HEK293 (cell line): ENCODE measurements at regions not wholly inside any gene's neighbourhood (a gene's known extent, or its start where the extent isn't known, plus 50 kb on each side); places are given as distances from the start of the nearest gene placed in this dataset.
"Not testable (repeated sequence)": the region's sequence is repeated elsewhere in the genome, so short reads cannot be mapped to it uniquely, and the experiment has no call there.

Experiments
- CTCF ChIA-PET: fragments of 350-600 bp; formaldehyde crosslinking; extraction: SDS; loops from one replicate; lab custom pipeline; 2021; ENCODE audit warnings: antibody characterized with exemption; lab: Yijun Ruan, JAX
- POLR2A ChIA-PET: fragments of 300-600 bp; formaldehyde crosslinking; extraction: SDS; loops from one replicate; lab custom pipeline; 2020; ENCODE audit warnings: antibody characterized with exemption, inconsistent platforms; lab: Yijun Ruan, JAX
- H3K27ac ChIP-seq: fragments of 200-500 bp; sonication (Bioruptor generic); 2 replicates; pipeline ENCODE4 v1.5.1; 2014; ENCODE audit warnings: low read depth, low read length, control low read depth, inconsistent platforms; ENCODE audit errors: extremely low read depth
- H3K36me3 ChIP-seq, 2 experiments: fragments of 200-500 bp in 1 of 2; sonication (Bioruptor generic) in 1 of 2; 1 replicate in 1 of 2; 2 replicates in 1 of 2; pipeline ENCODE4 v1.5.1; 2014 to 2017; ENCODE audit warnings: inconsistent platforms in 2 of 2, low read length in 2 of 2; ENCODE audit not compliant: control insufficient read depth in 2 of 2, insufficient read depth in 1 of 2
- H3K4me1 ChIP-seq: fragments of 200-500 bp; sonication (Bioruptor generic); 2 replicates; pipeline ENCODE4 v1.5.1; 2014; ENCODE audit warnings: mild to moderate bottlenecking, low read length, inconsistent platforms; ENCODE audit not compliant: control insufficient read depth, insufficient read depth
- H3K4me3 ChIP-seq: 2 replicates; pipeline ENCODE4 v1.5.1; 2011; ENCODE audit warnings: low read depth, mild to moderate bottlenecking, control low read depth, low read length, moderate library complexity
- H3K9me3 ChIP-seq: fragments of 200-500 bp; sonication (Bioruptor generic); 2 replicates; pipeline ENCODE4 v1.5.1; 2014; ENCODE audit warnings: low read depth, low read length, inconsistent platforms; ENCODE audit not compliant: control insufficient read depth, insufficient read depth
- GFI1B ChIP-seq: fragments of 450-650 bp; formaldehyde crosslinking; IDR thresholded peaks from 2 replicates; pipeline ENCODE4 v1.5.1; 2016; ENCODE audit warnings: missing biosample characterization, missing genetic modification characterization
- HIC1 ChIP-seq: fragments of 450-650 bp; formaldehyde crosslinking; IDR thresholded peaks from 2 replicates; pipeline ENCODE4 v1.5.1; 2016; ENCODE audit warnings: missing biosample characterization, missing genetic modification characterization
- HOXA7 ChIP-seq: sonication (generic); formaldehyde crosslinking; IDR thresholded peaks from 2 replicates; pipeline ENCODE4 v1.8.1; 2022; ENCODE audit warnings: missing genetic modification reagents, borderline replicate concordance
- ZBTB6 ChIP-seq: fragments of 450-650 bp; formaldehyde crosslinking; IDR thresholded peaks from 2 replicates; pipeline ENCODE4 v1.5.1; 2017; ENCODE audit warnings: missing biosample characterization, missing genetic modification characterization
- ZNF146 ChIP-seq: fragments of 450-650 bp; formaldehyde crosslinking; IDR thresholded peaks from 2 replicates; pipeline ENCODE4 v1.5.1; 2016; ENCODE audit warnings: missing biosample characterization, missing genetic modification characterization
- ZNF18 ChIP-seq: fragments of 450-650 bp; formaldehyde crosslinking; IDR thresholded peaks from 2 replicates; pipeline ENCODE4 v1.5.1; 2016; ENCODE audit warnings: missing biosample characterization, missing genetic modification characterization
- ZNF2 ChIP-seq: fragments of 450-650 bp; formaldehyde crosslinking; IDR thresholded peaks from 2 replicates; pipeline ENCODE4 v1.5.1; 2016; ENCODE audit warnings: missing biosample characterization, missing genetic modification characterization
- ZNF37A ChIP-seq: fragments of 450-650 bp; IDR thresholded peaks from 2 replicates; pipeline ENCODE4 v1.5.1; 2018; ENCODE audit warnings: missing biosample characterization, missing genetic modification characterization
- ZNF398 ChIP-seq: fragments of 450-650 bp; formaldehyde crosslinking; IDR thresholded peaks from 2 replicates; pipeline ENCODE4 v1.5.1; 2017; ENCODE audit warnings: missing biosample characterization, missing genetic modification characterization
- ZNF610 ChIP-seq: fragments of 450-650 bp; formaldehyde crosslinking; IDR thresholded peaks from 2 replicates; pipeline ENCODE4 v1.5.1; 2016; ENCODE audit warnings: missing biosample characterization, missing genetic modification characterization, borderline replicate concordance
- ZNF624 ChIP-seq: fragments of 450-650 bp; formaldehyde crosslinking; IDR thresholded peaks from 2 replicates; pipeline ENCODE4 v1.5.1; 2017; ENCODE audit warnings: missing biosample characterization, missing genetic modification characterization
- ZSCAN4 ChIP-seq: fragments of 450-650 bp; formaldehyde crosslinking; IDR thresholded peaks from 2 replicates; pipeline ENCODE4 v1.5.1; 2017; ENCODE audit warnings: missing biosample characterization, missing genetic modification characterization

GRCh38 chr7:34577934-34578333 is 80.1 kb upstream of the NPSR1 start:
- CTCF ChIA-PET, H3K4me3 ChIP-seq, H3K9me3 ChIP-seq, H3K36me3 ChIP-seq, POLR2A ChIA-PET, H3K27ac ChIP-seq, H3K4me1 ChIP-seq: not testable (repeated sequence)

- H3K27ac ChIP-seq, H3K36me3 ChIP-seq, POLR2A ChIA-PET, H3K4me1 ChIP-seq, CTCF ChIA-PET, H3K4me3 ChIP-seq, H3K9me3 ChIP-seq: not testable (repeated sequence)
Measured at GRCh38 chr7:34581698-34582097, 76.3 kb upstream of the NPSR1 start.

GRCh38 chr7:34584526-34584925 is 73.5 kb upstream of the NPSR1 start:
- Histone ChIP-seq H3K4me1 (no peaks in the 10 kb centered on the region), H3K36me3 (no peaks in the 10 kb centered on the region), H3K9me3 (no peaks in the 10 kb centered on the region), H3K27ac (no peak overlapping the region), H3K4me3 (no peak overlapping the region)
- POLR2A ChIA-PET, result no interaction called here
- CTCF ChIA-PET, result interaction anchor here (0.7 kb wide), 1 partner anchor 84 kb away, joined by 4 read pairs; no protein-coding TSS in a partner anchor
- TF ChIP-seq ZNF624 (tag by site-specific recombination) (no peak), ZBTB6 (tag by site-specific recombination) (no peak), ZNF18 (tag by site-specific recombination) (no peak), ZSCAN4 (tag by site-specific recombination) (no peak), ZNF2 (tag by site-specific recombination) (no peak), ZNF398 (no peak), ZNF146 (tag by site-specific recombination) (no peak), HOXA7 (CRISPR knock-in tag) (no peak), HIC1 (no peak), GFI1B (no peak), ZNF37A (tag by site-specific recombination) (no peak), ZNF610 (tag by site-specific recombination) (no peak)
